ENCODE measurements at regions not wholly inside any gene's neighbourhood (a gene's known extent, or its start where the extent isn't known, plus 50 kb on each side); places are given as distances from the start of the nearest gene placed in this dataset.

DNA sequence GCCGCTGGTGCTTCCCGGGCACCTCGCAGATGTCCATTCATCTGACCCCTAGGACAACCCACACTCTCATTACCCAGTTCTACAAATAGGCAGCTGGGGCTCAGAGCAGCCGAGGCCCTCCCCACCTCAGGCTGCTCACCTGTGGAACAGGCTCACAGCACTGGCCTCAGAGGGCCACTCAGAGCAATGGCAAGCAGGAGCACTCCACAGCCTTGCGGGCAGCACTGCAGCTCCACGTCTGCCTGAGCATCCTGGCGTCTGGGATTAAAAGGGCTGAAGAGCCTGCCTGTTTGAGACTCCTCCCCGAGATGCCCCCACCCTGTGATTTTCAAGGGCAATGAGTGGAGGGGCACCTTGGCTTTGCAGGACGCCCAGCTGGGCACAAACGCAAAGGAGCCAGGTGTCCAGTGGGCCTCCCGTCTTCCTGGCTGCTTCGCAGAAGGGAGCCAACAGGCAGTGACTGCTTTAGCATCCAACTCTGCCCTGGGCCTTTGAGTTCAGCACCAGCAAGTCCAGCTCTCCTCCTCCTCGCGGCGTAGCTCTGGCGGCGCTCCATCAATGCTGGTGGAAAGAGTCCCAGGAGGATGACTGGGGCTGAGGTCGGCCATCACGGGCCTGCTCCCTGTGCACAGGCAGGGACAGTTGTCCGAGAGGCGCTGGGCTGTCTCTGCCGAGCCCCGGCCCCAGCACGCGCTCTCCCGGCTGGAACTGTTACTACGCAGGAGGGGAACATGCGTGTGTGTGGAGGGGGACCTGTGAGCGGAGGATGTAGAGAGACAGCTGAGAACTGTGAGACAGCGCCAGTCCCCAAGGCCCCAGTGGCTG, 297.2 kb downstream of the NDUFA10 start:
- Histone ChIP-seq H3K4me2 (ENCODE audit: low read length) (no peak overlapping the region), H3F3A (ENCODE audit: insufficient read depth, low read length) (no peaks in the 10 kb centered on the region), H3K27ac (ENCODE audit: low read depth, low read length, poor library complexity, severe bottlenecking) (no peak overlapping the region), H3K9me3 (ENCODE audit: low read length) (no peaks in the 10 kb centered on the region), H4K20me1 (ENCODE audit: insufficient read depth, low read length) (no peaks in the 10 kb centered on the region), H3K9ac (ENCODE audit: low read length) (no peak overlapping the region), H2AFZ (ENCODE audit: low read length) (no peak overlapping the region), H3K4me1 (ENCODE audit: insufficient read depth, low read length, severe bottlenecking) (no peaks in the 10 kb centered on the region), H3K36me3 (ENCODE audit: insufficient read depth, low read length) (no peaks in the 10 kb centered on the region), H3K79me2 (ENCODE audit: insufficient read depth, low read length) (no peaks in the 10 kb centered on the region), H3K9me2 (ENCODE audit: low read depth, low read length) (no peaks in the 10 kb centered on the region), H3K4me3 (ENCODE audit: low read depth, low read length, poor library complexity, severe bottlenecking) (no peak overlapping the region), H3K27me3 (ENCODE audit: insufficient read depth, low read length) (no peaks in the 10 kb centered on the region)
- TF ChIP-seq CTCF (IDR thresholded peaks at IDR 0.05; ENCODE audit: low read length) (no peak), EZH2 (IDR thresholded peaks at IDR 0.05; ENCODE audit: borderline replicate concordance, low read length) (no peak)

GRCh38 chr2:239727182-239727775, 297.9 kb downstream of the NDUFA10 start:
- no peak overlapping the region for H2AFZ ChIP-seq (ENCODE audit: low read length)
- H3K27ac ChIP-seq (ENCODE audit: low read depth, low read length, poor library complexity, severe bottlenecking), result no peak overlapping the region
- H3K27me3 ChIP-seq (ENCODE audit: insufficient read depth, low read length), result no peaks in the 10 kb centered on the region
- no peaks in the 10 kb centered on the region for H3K79me2 ChIP-seq (ENCODE audit: insufficient read depth, low read length)
- no peaks in the 10 kb centered on the region for H3F3A ChIP-seq (ENCODE audit: insufficient read depth, low read length)
- H3K4me2 ChIP-seq (ENCODE audit: low read length), result no peak overlapping the region
- TF ChIP-seq EZH2 (IDR thresholded peaks at IDR 0.05; ENCODE audit: borderline replicate concordance, low read length) (no peak), CTCF (IDR thresholded peaks at IDR 0.05; ENCODE audit: low read length) (no peak)
- H4K20me1 ChIP-seq (ENCODE audit: insufficient read depth, low read length), result no peaks in the 10 kb centered on the region
- H3K9me3 ChIP-seq (ENCODE audit: low read length), result no peaks in the 10 kb centered on the region
- H3K4me1 ChIP-seq (ENCODE audit: insufficient read depth, low read length, severe bottlenecking), result no peaks in the 10 kb centered on the region
- H3K36me3 ChIP-seq (ENCODE audit: insufficient read depth, low read length), result no peaks in the 10 kb centered on the region
- no peak overlapping the region for H3K9ac ChIP-seq (ENCODE audit: low read length)
- no peaks in the 10 kb centered on the region for H3K9me2 ChIP-seq (ENCODE audit: low read depth, low read length)
- H3K4me3 ChIP-seq (ENCODE audit: low read depth, low read length, poor library complexity, severe bottlenecking), result no peak overlapping the region

- no peak for TF ChIP-seq EZH2 (IDR thresholded peaks at IDR 0.05; ENCODE audit: borderline replicate concordance, low read length)
- TF ChIP-seq CTCF (IDR thresholded peaks at IDR 0.05; ENCODE audit: low read length), result no peak
- Histone ChIP-seq H3K4me2 (ENCODE audit: low read length) (no peak overlapping the region), H3K36me3 (ENCODE audit: insufficient read depth, low read length) (no peaks in the 10 kb centered on the region), H3K27me3 (ENCODE audit: insufficient read depth, low read length) (no peaks in the 10 kb centered on the region), H2AFZ (ENCODE audit: low read length) (no peak overlapping the region), H3K9ac (ENCODE audit: low read length) (no peak overlapping the region), H3K9me2 (ENCODE audit: low read depth, low read length) (no peaks in the 10 kb centered on the region), H3K79me2 (ENCODE audit: insufficient read depth, low read length) (no peaks in the 10 kb centered on the region), H3K9me3 (ENCODE audit: low read length) (no peaks in the 10 kb centered on the region), H3F3A (ENCODE audit: insufficient read depth, low read length) (no peaks in the 10 kb centered on the region), H3K4me1 (ENCODE audit: insufficient read depth, low read length, severe bottlenecking) (no peaks in the 10 kb centered on the region), H3K4me3 (ENCODE audit: low read depth, low read length, poor library complexity, severe bottlenecking) (no peak overlapping the region), H4K20me1 (ENCODE audit: insufficient read depth, low read length) (no peaks in the 10 kb centered on the region), H3K27ac (ENCODE audit: low read depth, low read length, poor library complexity, severe bottlenecking) (no peak overlapping the region)
Measured at GRCh38 chr2:239726631-239727181, 298.4 kb downstream of the NDUFA10 start.

All from OCI-LY1 (cell line).